Mucosa of descending colon (tissue), 3 donors: ENCODE measurements at regions not wholly inside any gene's neighbourhood (a gene's known extent, or its start where the extent isn't known, plus 50 kb on each side); places are given as distances from the start of the nearest gene placed in this dataset.
A peak's percentile ranks its signal among the peaks of the same experiment; 100 is the strongest.

Experiments used
- ATAC-seq: fragments of 200-7000 bp; cut with Tn5 transposase; one replicate; pipeline ENCODE4 v1.9.1; 2020; ENCODE audit warnings: mild to moderate bottlenecking, moderate library complexity
- DNase-seq, 3 donors: peaks; one replicate each; pipeline ENCODE4 v3.0.0-alpha.2; 2020
- H3K36me3 ChIP-seq: fragments of 200-600 bp; one replicate; pipeline ENCODE4 v1.8.0; 2021; ENCODE audit warnings: low read depth, mild to moderate bottlenecking
- H3K4me1 ChIP-seq: fragments of 200-600 bp; one replicate; pipeline ENCODE4 v1.8.0; 2021; ENCODE audit warnings: low read depth, mild to moderate bottlenecking
- H3K4me3 ChIP-seq: fragments of 200-600 bp; one replicate; pipeline ENCODE4 v1.8.0; 2021; ENCODE audit warnings: mild to moderate bottlenecking
- H3K9me3 ChIP-seq: fragments of 200-600 bp; one replicate; pipeline ENCODE4 v1.8.0; 2021; ENCODE audit warnings: mild to moderate bottlenecking
- CTCF ChIP-seq: fragments of 200-600 bp; IDR thresholded peaks from one replicate; pipeline ENCODE4 v1.8.0; 2022; ENCODE audit warnings: antibody characterized with exemption, mild to moderate bottlenecking
- intact Hi-C, 2 donors: fragments of 100-400 bp; cut with DNase I in 1 of 2; cut with micrococcal nuclease in 1 of 2; formaldehyde crosslinking; loops; one replicate each; pipeline versions ENCODE4 v1.11.0 to v1.11.1; 2022; cut with DNase I, micrococcal nuclease
- donor health status: DM: no; HTN: no; CAD: no; lungs with moderate emphysema.
- donor health status: DM: no; HTN: no; CAD: no.
- donor health status: DM: no; HTN: yes; CAD: no.

GRCh38 chr15:39323706-39324105, 257.2 kb upstream of the THBS1 start:
- intact Hi-C loops = loop anchor here in 1 of 2 donors (10.0 kb wide), 1 partner anchor 261 kb away; the partner anchor contains the start of gene THBS1
- no peaks in the 10 kb centered on the region for H3K36me3 ChIP-seq
- ATAC-seq = no peak

GRCh38 chr15:39326306-39326975, 254.4 kb upstream of the THBS1 start:
- no peak for TF ChIP-seq CTCF
- Histone ChIP-seq H3K9me3 (no peaks in the 10 kb centered on the region), H3K36me3 (no peaks in the 10 kb centered on the region), H3K4me1 (no peaks in the 10 kb centered on the region), H3K4me3 (no peak overlapping the region)
- no peak for DNase-seq
- peak; percentile 58 for ATAC-seq
- intact Hi-C loops = loop anchor here in 1 of 2 donors (10.0 kb wide), 1 partner anchor 258 kb away; the partner anchor contains the start of gene THBS1

More at GRCh38 chr15:39323706-39324105, 257.2 kb upstream of the THBS1 start:
- Histone ChIP-seq H3K4me3 (no peak overlapping the region), H3K4me1 (no peaks in the 10 kb centered on the region), H3K9me3 (peaks cover 9% of the 10 kb centered on the region)
- DNase-seq = no peak
- no peak for TF ChIP-seq CTCF

GRCh38 chr15:39327005-39327730, 253.7 kb upstream of the THBS1 start:
- H3K9me3 ChIP-seq = no peaks in the 10 kb centered on the region
- no peaks in the 10 kb centered on the region for H3K36me3 ChIP-seq
- H3K4me3 ChIP-seq = no peak overlapping the region
- intact Hi-C loops = loop anchor here in 1 of 2 donors (10.0 kb wide), 1 partner anchor 258 kb away; the partner anchor contains the start of gene THBS1
- no peaks in the 10 kb centered on the region for H3K4me1 ChIP-seq
- ATAC-seq (no peak), DNase-seq (no peak)
- TF ChIP-seq CTCF = no peak

- no peak for TF ChIP-seq CTCF
- intact Hi-C loops = no loop called here
- H3K36me3 ChIP-seq = no peaks in the 10 kb centered on the region
- H3K4me3 ChIP-seq = no peak overlapping the region
- no peaks in the 10 kb centered on the region for H3K9me3 ChIP-seq
- peaks cover under 1% of the 10 kb centered on the region for H3K4me1 ChIP-seq
- ATAC-seq (no peak), DNase-seq (no peak)
Measured at GRCh38 chr15:39330061-39330460, 250.8 kb upstream of the THBS1 start.

GRCh38 chr15:39331584-39331983, 249.3 kb upstream of the THBS1 start:
- DNase-seq (no peak), ATAC-seq (no peak)
- no peak for TF ChIP-seq CTCF
- no peak overlapping the region for H3K4me3 ChIP-seq
- no peaks in the 10 kb centered on the region for H3K36me3 ChIP-seq
- H3K9me3 ChIP-seq = no peaks in the 10 kb centered on the region
- H3K4me1 ChIP-seq = peaks cover 4% of the 10 kb centered on the region
- intact Hi-C loops = no loop called here
